Keratinocyte (primary cell): ENCODE measurements at regions not wholly inside any gene's neighbourhood (a gene's known extent, or its start where the extent isn't known, plus 50 kb on each side); places are given as distances from the start of the nearest gene placed in this dataset.

ENCODE experiments used
- DNase-seq: peaks from one replicate; pipeline ENCODE4 v3.0.0-alpha.2; 2011; ENCODE audit warnings: low read depth, missing footprints, low spot score
- FAIRE-seq: peaks from 2 replicates; lab custom pipeline; 2011; peaks lifted over from hg19 to GRCh38; lab: Jason Lieb, UNC
- H2AFZ ChIP-seq: 2 replicates; pipeline ENCODE4 v1.6.0; 2012; ENCODE audit warnings: low read length, control low read depth, inconsistent platforms; ENCODE audit not compliant: control insufficient read depth
- H3K27ac ChIP-seq: 2 replicates; pipeline ENCODE4 v1.5.1; 2011; ENCODE audit warnings: low read length; ENCODE audit not compliant: control insufficient read depth, insufficient read depth
- H3K27me3 ChIP-seq: 3 replicates; pipeline ENCODE4 v1.6.0; 2011; ENCODE audit warnings: low read length; ENCODE audit not compliant: control insufficient read depth, insufficient read depth; ENCODE audit errors: extremely low read depth
- H3K36me3 ChIP-seq, 2 experiments: 2 replicates in 1 of 2; 3 replicates in 1 of 2; pipeline ENCODE4 v1.5.1; 2011; ENCODE audit warnings: low read length in 2 of 2, mild to moderate bottlenecking in 1 of 2; ENCODE audit not compliant: control insufficient read depth in 2 of 2, insufficient read depth in 2 of 2; ENCODE audit errors: extremely low read depth in 1 of 2
- H3K4me1 ChIP-seq: 3 replicates; pipeline ENCODE4 v1.5.1; 2011; ENCODE audit warnings: low read length; ENCODE audit not compliant: control insufficient read depth, insufficient read depth; ENCODE audit errors: extremely low read depth
- H3K4me2 ChIP-seq: 3 replicates; pipeline ENCODE4 v1.6.0; 2011; ENCODE audit warnings: low read depth, low read length; ENCODE audit not compliant: control insufficient read depth, insufficient read depth; ENCODE audit errors: extremely low read depth
- H3K4me3 ChIP-seq, 3 experiments: fragments of 200-600 bp in 1 of 3; sonication (generic) in 1 of 3; 2 replicates in 2 of 3; 3 replicates in 1 of 3; pipeline ENCODE4 v1.5.1; 2011 to 2016; ENCODE audit warnings: low read length in 3 of 3, mild to moderate bottlenecking in 3 of 3, control low read depth in 2 of 3, inconsistent platforms in 1 of 3, low read depth in 1 of 3, mixed read lengths in 1 of 3, mixed run types in 1 of 3, moderate library complexity in 1 of 3; ENCODE audit not compliant: control insufficient read depth in 2 of 3, insufficient read depth in 2 of 3; ENCODE audit errors: extremely low read depth in 1 of 3
- H3K79me2 ChIP-seq: 2 replicates; pipeline ENCODE4 v1.6.0; 2012; ENCODE audit warnings: low read length; ENCODE audit not compliant: control insufficient read depth, insufficient read depth
- H3K9ac ChIP-seq: 3 replicates; pipeline ENCODE4 v1.6.0; 2011; ENCODE audit warnings: low read length; ENCODE audit not compliant: control insufficient read depth, insufficient read depth; ENCODE audit errors: extremely low read depth
- H3K9me1 ChIP-seq: 3 replicates; pipeline ENCODE4 v1.6.0; 2011; ENCODE audit warnings: low read length; ENCODE audit not compliant: control insufficient read depth, insufficient read depth; ENCODE audit errors: extremely low read depth
- H3K9me3 ChIP-seq: 2 replicates; pipeline ENCODE4 v1.5.1; 2012; ENCODE audit warnings: low read depth, low read length; ENCODE audit not compliant: control insufficient read depth
- H4K20me1 ChIP-seq: 3 replicates; pipeline ENCODE4 v1.6.0; 2011; ENCODE audit warnings: low read length; ENCODE audit not compliant: control insufficient read depth, insufficient read depth; ENCODE audit errors: extremely low read depth
- EZH2 ChIP-seq: IDR thresholded peaks from one replicate; pipeline ENCODE4 v1.6.1; 2012; ENCODE audit warnings: inconsistent platforms, mild to moderate bottlenecking, low read length, moderate library complexity
- dilution Hi-C: fragments of 300-500 bp; cut with MboI; formaldehyde crosslinking; loops from one replicate; pipeline ENCODE4 v1.7.0; 2020; ENCODE audit warnings: low sequenced_read_pairs; ENCODE audit not compliant: extremely low pct_ligation_motif_present
- TF ChIP-seq, protein P1 (sequence below), 3 experiments: IDR thresholded peaks in 1 of 3; conservative IDR thresholded peaks in 1 of 3; optimal IDR thresholded peaks in 1 of 3; 2 replicates in 2 of 3; 3 replicates in 1 of 3; pipeline versions ENCODE3 to v1.5.1; 2011; ENCODE audit warnings: low read length in 3 of 3, mild to moderate bottlenecking in 3 of 3, moderate library complexity in 2 of 3, control low read depth in 1 of 3, inconsistent platforms in 1 of 3; ENCODE audit not compliant: insufficient read depth in 2 of 3; ENCODE audit errors: extremely low read depth in 1 of 3

DNA sequence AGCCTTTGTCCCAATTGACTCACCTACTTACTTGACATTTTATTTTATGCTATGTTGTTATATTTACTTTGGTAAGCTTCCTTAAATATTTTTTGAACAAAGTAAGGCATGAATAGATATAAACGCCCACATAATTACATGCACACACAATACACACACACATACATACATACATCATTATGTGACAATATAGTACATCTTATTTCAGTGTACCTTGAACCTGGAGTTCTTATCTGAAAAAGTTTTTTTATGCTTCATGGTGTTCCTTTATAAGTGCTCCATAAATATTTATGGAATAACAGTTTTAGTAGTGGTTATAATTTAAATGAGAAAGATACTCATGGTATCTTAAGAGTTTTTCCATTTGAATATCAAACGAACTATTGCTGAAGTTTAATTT is 102.8 kb upstream of the MTPN start:
- no peaks in the 10 kb centered on the region for H3K79me2 ChIP-seq
- H3K9me3 ChIP-seq, result no peaks in the 10 kb centered on the region
- no peak for FAIRE-seq
- no peaks in the 10 kb centered on the region for H3K4me1 ChIP-seq
- no peaks in the 10 kb centered on the region for H3K27me3 ChIP-seq
- dilution Hi-C loops, result no loop called here
- no peaks in the 10 kb centered on the region for H3K9me1 ChIP-seq
- H3K36me3 ChIP-seq, result no peaks in the 10 kb centered on the region
- H3K27ac ChIP-seq, result no peak overlapping the region
- H3K9ac ChIP-seq, result no peak overlapping the region
- H2AFZ ChIP-seq, result no peak overlapping the region
- no peak for DNase-seq
- H3K4me2 ChIP-seq, result no peak overlapping the region
- no peaks in the 10 kb centered on the region for H4K20me1 ChIP-seq
- no peak overlapping the region for H3K4me3 ChIP-seq
- TF ChIP-seq, protein P1, sequence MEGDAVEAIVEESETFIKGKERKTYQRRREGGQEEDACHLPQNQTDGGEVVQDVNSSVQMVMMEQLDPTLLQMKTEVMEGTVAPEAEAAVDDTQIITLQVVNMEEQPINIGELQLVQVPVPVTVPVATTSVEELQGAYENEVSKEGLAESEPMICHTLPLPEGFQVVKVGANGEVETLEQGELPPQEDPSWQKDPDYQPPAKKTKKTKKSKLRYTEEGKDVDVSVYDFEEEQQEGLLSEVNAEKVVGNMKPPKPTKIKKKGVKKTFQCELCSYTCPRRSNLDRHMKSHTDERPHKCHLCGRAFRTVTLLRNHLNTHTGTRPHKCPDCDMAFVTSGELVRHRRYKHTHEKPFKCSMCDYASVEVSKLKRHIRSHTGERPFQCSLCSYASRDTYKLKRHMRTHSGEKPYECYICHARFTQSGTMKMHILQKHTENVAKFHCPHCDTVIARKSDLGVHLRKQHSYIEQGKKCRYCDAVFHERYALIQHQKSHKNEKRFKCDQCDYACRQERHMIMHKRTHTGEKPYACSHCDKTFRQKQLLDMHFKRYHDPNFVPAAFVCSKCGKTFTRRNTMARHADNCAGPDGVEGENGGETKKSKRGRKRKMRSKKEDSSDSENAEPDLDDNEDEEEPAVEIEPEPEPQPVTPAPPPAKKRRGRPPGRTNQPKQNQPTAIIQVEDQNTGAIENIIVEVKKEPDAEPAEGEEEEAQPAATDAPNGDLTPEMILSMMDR (optimal IDR thresholded peaks at IDR 0.05 in 1 of 3, IDR thresholded peaks at IDR 0.05 in 1 of 3, conservative IDR thresholded peaks at IDR 0.05 in 1 of 3; ENCODE audit: extremely low read depth in 1 of 3, insufficient read depth in 2 of 3, low read length in 3 of 3), result no peak
- no peak for TF ChIP-seq EZH2

DNA sequence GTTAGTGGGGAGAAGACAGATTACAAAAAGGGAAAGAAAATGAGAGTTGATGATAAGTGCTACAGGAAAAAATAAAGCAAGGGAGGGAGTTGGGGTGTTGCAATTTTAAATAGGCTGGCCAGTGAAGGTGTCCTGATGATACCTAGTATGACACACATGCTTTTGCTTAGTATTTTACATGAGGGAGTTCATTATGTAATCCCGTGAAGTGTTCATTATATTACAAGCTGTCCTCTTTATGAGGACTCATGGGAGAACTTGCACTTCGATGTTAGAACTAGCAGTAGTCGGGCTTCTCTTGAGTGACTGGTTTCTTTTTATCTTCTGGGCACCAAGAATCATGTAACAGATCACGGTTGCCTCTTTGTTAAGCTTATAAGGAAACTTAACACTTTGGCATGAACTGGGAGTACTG is 102.3 kb upstream of the MTPN start:
- Histone ChIP-seq H4K20me1 (no peaks in the 10 kb centered on the region), H3K27me3 (no peaks in the 10 kb centered on the region)

More for the DNA sequence above, 102.3 kb upstream of the MTPN start:
- no peak for TF ChIP-seq EZH2
- TF ChIP-seq, protein P1 (optimal IDR thresholded peaks at IDR 0.05 in 1 of 3, IDR thresholded peaks at IDR 0.05 in 1 of 3, conservative IDR thresholded peaks at IDR 0.05 in 1 of 3; ENCODE audit: extremely low read depth in 1 of 3, insufficient read depth in 2 of 3, low read length in 3 of 3), result no peak
- dilution Hi-C loops, result no loop called here
- Histone ChIP-seq H2AFZ (no peak overlapping the region), H3K79me2 (no peaks in the 10 kb centered on the region), H3K9ac (no peak overlapping the region), H3K36me3 (no peaks in the 10 kb centered on the region), H3K4me1 (no peaks in the 10 kb centered on the region), H3K27ac (no peak overlapping the region), H3K9me3 (no peaks in the 10 kb centered on the region), H3K4me2 (no peak overlapping the region), H3K4me3 (no peak overlapping the region), H3K9me1 (no peaks in the 10 kb centered on the region)
- FAIRE-seq, result no peak
- DNase-seq, result no peak
